A549 (cell line): ENCODE measurements at regions not wholly inside any gene's neighbourhood (a gene's known extent, or its start where the extent isn't known, plus 50 kb on each side); places are given as distances from the start of the nearest gene placed in this dataset.

Experiments
- ATAC-seq, 2 experiments: fragments of 200-7000 bp in 1 of 2; fragments of >200 bp in 1 of 2; cut with Nextera tagmentation in 1 of 2; cut with Tn5 transposase in 1 of 2; 3 replicates each; pipeline versions ENCODE4 v1.8.0 to v1.9.1; 2018 to 2020; ENCODE audit warnings: mild to moderate bottlenecking in 1 of 2, moderate library complexity in 1 of 2
- CTCF ChIA-PET: fragments of 300-600 bp; sonication (Branson Sonifier 250); formaldehyde crosslinking; extraction: SDS; loops from one replicate; lab custom pipeline; 2021; ENCODE audit warnings: antibody characterized with exemption, inconsistent platforms; lab: Yijun Ruan, JAX
- POLR2A ChIA-PET: fragments of 350-600 bp; formaldehyde crosslinking; extraction: SDS; loops from one replicate; lab custom pipeline; 2021; ENCODE audit warnings: antibody characterized with exemption, inconsistent platforms; lab: Yijun Ruan, JAX
- DNase-seq, 2 experiments: peaks; one replicate each; pipeline versions ENCODE4 v3.0.0 to v3.0.0-alpha.2; 2011 to 2016; ENCODE audit warnings: low read depth in 1 of 2, low spot score in 1 of 2
- FAIRE-seq: peaks from 2 replicates; lab custom pipeline; 2011; peaks lifted over from hg19 to GRCh38; lab: Jason Lieb, UNC
- H3K27ac ChIP-seq, 2 experiments: fragments of >200 bp; sonication (Bioruptor Twin); formaldehyde crosslinking; 3 replicates each; pipeline ENCODE4 v1.5.1; 2016 to 2017
- H3K4me1 ChIP-seq: fragments of >200 bp; sonication (Bioruptor Twin); formaldehyde crosslinking; 3 replicates; pipeline ENCODE4 v1.6.1; 2016
- H3K4me2 ChIP-seq: fragments of >200 bp; sonication (Bioruptor Twin); formaldehyde crosslinking; 3 replicates; pipeline ENCODE4 v1.6.1; 2016
- H3K4me3 ChIP-seq: fragments of >200 bp; sonication (Bioruptor Twin); formaldehyde crosslinking; 3 replicates; pipeline ENCODE4 v1.5.1; 2016
- H3K9me3 ChIP-seq: fragments of >200 bp; sonication (Bioruptor Twin); formaldehyde crosslinking; 3 replicates; pipeline ENCODE4 v1.6.1; 2016
- ATOH8 ChIP-seq: fragments of 250-450 bp; sonication (Bioruptor Pico); IDR thresholded peaks from 2 replicates; pipeline ENCODE4 v1.5.0; 2020; ENCODE audit warnings: low read depth, mild to moderate bottlenecking, moderate library complexity
- BHLHE40 ChIP-seq: IDR thresholded peaks from 2 replicates; pipeline ENCODE4 v1.6.1; 2012; ENCODE audit warnings: low read depth, low read length, inconsistent platforms
- CBX8 ChIP-seq: fragments of 200-600 bp; sonication (generic); IDR thresholded peaks from 2 replicates; pipeline ENCODE4 v1.6.1; 2016
- CEBPB ChIP-seq, 2 experiments: fragments of >200 bp in 1 of 2; sonication (Bioruptor Twin) in 1 of 2; formaldehyde crosslinking in 1 of 2; IDR thresholded peaks; 2 replicates each; pipeline ENCODE4 v1.6.1; 2012 to 2016
- CHD2 ChIP-seq: fragments of 150-350 bp; IDR thresholded peaks from 2 replicates; pipeline ENCODE4 v1.6.1; 2014; ENCODE audit warnings: low read length; ENCODE audit not compliant: partially characterized antibody
- ELK1 ChIP-seq: fragments of 150-350 bp; IDR thresholded peaks from 2 replicates; pipeline ENCODE4 v1.6.1; 2014; ENCODE audit warnings: low read depth, mild to moderate bottlenecking, low read length
- ESRRA ChIP-seq: fragments of 150-350 bp; IDR thresholded peaks from 2 replicates; pipeline ENCODE4 v1.6.1; 2014; ENCODE audit warnings: mild to moderate bottlenecking, low read length, borderline replicate concordance
- FOSB ChIP-seq: fragments of 250-450 bp; sonication (Bioruptor Pico); IDR thresholded peaks from 2 replicates; pipeline ENCODE4 v1.5.0; 2020; ENCODE audit warnings: mild to moderate bottlenecking, moderate library complexity
- FOSL2 ChIP-seq, 2 experiments: fragments of 450-650 bp in 1 of 2; fragments of >200 bp in 1 of 2; sonication (Bioruptor Twin) in 1 of 2; formaldehyde crosslinking; IDR thresholded peaks; 2 replicates each; pipeline versions ENCODE4 v1.5.0 to v1.6.1; 2016 to 2020; ENCODE audit warnings: mild to moderate bottlenecking in 1 of 2, moderate library complexity in 1 of 2
- GATA3 ChIP-seq: IDR thresholded peaks from 2 replicates; pipeline ENCODE4 v1.6.1; 2012; ENCODE audit warnings: borderline replicate concordance
- HDAC2 ChIP-seq: fragments of 200-600 bp; sonication (generic); IDR thresholded peaks from 2 replicates; pipeline ENCODE4 v1.6.1; 2016
- HES2 ChIP-seq: fragments of >200 bp; sonication (Bioruptor Twin); formaldehyde crosslinking; IDR thresholded peaks from 2 replicates; pipeline ENCODE4 v1.6.1; 2016
- HMGXB4 ChIP-seq: fragments of 250-450 bp; sonication (Bioruptor Pico); IDR thresholded peaks from 2 replicates; pipeline ENCODE4 v1.5.0; 2021; ENCODE audit warnings: mild to moderate bottlenecking, moderate library complexity, borderline replicate concordance
- HOXB5 ChIP-seq: fragments of 250-450 bp; sonication (Bioruptor Pico); IDR thresholded peaks from 2 replicates; pipeline ENCODE4 v1.5.0; 2020; ENCODE audit warnings: mild to moderate bottlenecking, moderate library complexity
- KDM1A ChIP-seq: fragments of 200-600 bp; sonication (generic); IDR thresholded peaks from 2 replicates; pipeline ENCODE4 v1.6.1; 2016; ENCODE audit warnings: low read depth, mild to moderate bottlenecking
- KDM5A ChIP-seq: fragments of 200-600 bp; sonication (generic); IDR thresholded peaks from 2 replicates; pipeline ENCODE4 v1.6.1; 2016; ENCODE audit warnings: antibody characterized with exemption, mild to moderate bottlenecking
- MAZ ChIP-seq: fragments of 150-350 bp; IDR thresholded peaks from 2 replicates; pipeline ENCODE4 v1.6.1; 2014; ENCODE audit warnings: antibody characterized with exemption, low read depth, low read length, borderline replicate concordance
- MYC ChIP-seq: IDR thresholded peaks from 2 replicates; pipeline ENCODE4 v1.6.1; 2012; ENCODE audit warnings: mild to moderate bottlenecking, inconsistent platforms, low read length, improper control_type of control experiment, borderline replicate concordance
- NFE2L2 ChIP-seq: fragments of 150-350 bp; conservative IDR thresholded peaks from 2 replicates; pipeline ENCODE4 v1.6.1; 2014; ENCODE audit warnings: low read length
- PBX3 ChIP-seq: IDR thresholded peaks from 2 replicates; pipeline ENCODE4 v1.6.1; 2012
- POLR2A ChIP-seq: IDR thresholded peaks from 2 replicates; pipeline ENCODE4 v1.6.1; 2012; ENCODE audit warnings: mild to moderate bottlenecking, low read length
- RARB ChIP-seq: fragments of 250-450 bp; sonication (Bioruptor Pico); IDR thresholded peaks from 2 replicates; pipeline ENCODE4 v1.8.0; 2021; ENCODE audit warnings: mild to moderate bottlenecking, moderate library complexity
- RCOR1 ChIP-seq: fragments of 150-350 bp; IDR thresholded peaks from 2 replicates; pipeline ENCODE4 v1.6.1; 2014; ENCODE audit warnings: antibody characterized with exemption, low read length, low read depth
- SMC3 ChIP-seq: fragments of >200 bp; sonication (Bioruptor Twin); formaldehyde crosslinking; IDR thresholded peaks from 3 replicates; pipeline ENCODE4 v1.6.1; 2018; ENCODE audit warnings: inconsistent platforms
- USF2 ChIP-seq: fragments of 450-650 bp; IDR thresholded peaks from 2 replicates; pipeline ENCODE4 v1.6.1; 2014; ENCODE audit warnings: antibody characterized with exemption
- ZC3H11A ChIP-seq: fragments of 450-650 bp; IDR thresholded peaks from 2 replicates; pipeline ENCODE4 v1.6.1; 2014; ENCODE audit warnings: antibody characterized with exemption, mild to moderate bottlenecking
- WGBS: methylation state at CpG from one replicate; pipeline ENCODE4 v1.1.6; 2017; ENCODE audit errors: missing lambda C conversion rate; 5-methylcytosine and 5-hydroxymethylcytosine counted together

- TF ChIP-seq HDAC2 (no peak), ESRRA (no peak), USF2 (no peak), ZC3H11A (no peak), MAZ (no peak), NFE2L2 (no peak), FOSB (CRISPR knock-in tag) (no peak)
These were observed 72.7 kb downstream of the SC5D start (continued) for GRCh38 chr11:121365304-121365703.

GRCh38 chr11:121366038-121366437, 73.5 kb downstream of the SC5D start:
- ChIA-PET CTCF (no interaction called here), POLR2A (no interaction called here)
- ATAC-seq (no peak), DNase-seq (no peak)
- H3K4me2 ChIP-seq = no peak overlapping the region
- H3K27ac ChIP-seq = no peak overlapping the region
- no peak overlapping the region for H3K4me3 ChIP-seq
- no peaks in the 10 kb centered on the region for H3K4me1 ChIP-seq
- WGBS = 62% methylated on average over 5 of the region's 5 CpGs
- no peaks in the 10 kb centered on the region for H3K9me3 ChIP-seq
- no peak for TF ChIP-seq RARB (CRISPR knock-in tag)
- TF ChIP-seq HDAC2 = no peak
- no peak for TF ChIP-seq HOXB5 (CRISPR knock-in tag)
- TF ChIP-seq SMC3 = no peak
- TF ChIP-seq BHLHE40 = no peak
- TF ChIP-seq KDM1A = no peak
- TF ChIP-seq NFE2L2 = no peak
- no peak for TF ChIP-seq GATA3
- TF ChIP-seq POLR2A = no peak
- TF ChIP-seq CBX8 = no peak
- no peak for TF ChIP-seq CHD2
- no peak for TF ChIP-seq MYC
- TF ChIP-seq PBX3 = no peak
- TF ChIP-seq HMGXB4 (CRISPR knock-in tag) = no peak
- TF ChIP-seq, all 56 proteins: peak for 0
- no peak for FAIRE-seq

- DNase-seq (no peak), ATAC-seq (no peak), FAIRE-seq (no peak)
- WGBS = 14% methylated on average over 8 of the region's 8 CpGs
- Histone ChIP-seq H3K9me3 (no peaks in the 10 kb centered on the region), H3K4me3 (no peak overlapping the region), H3K4me2 (no peak overlapping the region), H3K27ac (no peak overlapping the region), H3K4me1 (no peaks in the 10 kb centered on the region)
- ChIA-PET CTCF (no interaction called here), POLR2A (no interaction called here)
- no peak for TF ChIP-seq HOXB5 (CRISPR knock-in tag)
- TF ChIP-seq HMGXB4 (CRISPR knock-in tag) = no peak
- no peak for TF ChIP-seq NFE2L2
- no peak for TF ChIP-seq RARB (CRISPR knock-in tag)
- no peak for TF ChIP-seq CEBPB (IDR thresholded peaks at IDR 0.05)
- no peak for TF ChIP-seq GATA3
- TF ChIP-seq ATOH8 (CRISPR knock-in tag) = no peak
- TF ChIP-seq FOSL2 (IDR thresholded peaks at IDR 0.05) = no peak
- no peak for TF ChIP-seq FOSL2 (CRISPR knock-in tag; IDR thresholded peaks at IDR 0.05)
- TF ChIP-seq RCOR1 = no peak
- no peak for TF ChIP-seq HES2
- TF ChIP-seq CHD2 = no peak
- no peak for TF ChIP-seq ELK1
- no peak for TF ChIP-seq KDM5A
These were observed 74.7 kb downstream of the SC5D start for GRCh38 chr11:121367001-121367843.
